ENCODE measurements at regions not wholly inside any gene's neighbourhood (a gene's known extent, or its start where the extent isn't known, plus 50 kb on each side); places are given as distances from the start of the nearest gene placed in this dataset.

DNA sequence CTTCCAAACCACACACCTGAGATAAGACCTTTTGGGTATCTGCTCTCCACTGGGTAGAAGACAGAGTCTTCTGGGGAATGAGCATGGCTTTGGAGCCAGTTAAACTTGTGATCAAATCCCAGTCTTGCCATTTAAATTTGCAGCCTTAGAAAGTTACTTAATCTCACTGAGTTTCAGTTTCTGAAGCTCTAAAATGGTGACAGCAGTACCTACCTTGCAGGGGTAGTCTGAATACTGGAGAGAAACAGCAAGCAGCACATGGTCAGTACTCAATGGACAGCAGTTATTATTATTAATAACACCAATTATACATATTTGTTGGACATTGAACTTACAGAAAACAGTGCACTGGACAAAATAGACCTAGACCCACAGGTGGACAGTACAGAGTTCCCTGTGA is 260.9 kb downstream of the MAN2A1 start:
- Histone ChIP-seq H4K91ac (ENCODE audit: insufficient read length, low read depth, low read length) (no peak overlapping the region), H3K79me1 (ENCODE audit: insufficient read depth, low read depth, low read length, poor library complexity, severe bottlenecking) (no peaks in the 10 kb centered on the region), H3K4me1 (ENCODE audit: insufficient read depth, low read length) (no peaks in the 10 kb centered on the region), H4K20me1 (ENCODE audit: control insufficient read depth, insufficient read depth, insufficient read length) (no peaks in the 10 kb centered on the region), H3K4ac (ENCODE audit: low read depth, low read length) (no peak overlapping the region), H3K27ac (ENCODE audit: insufficient read length, low read depth, low read length) (no peak overlapping the region), H3K56ac (ENCODE audit: insufficient read length, low read depth, low read length) (no peak overlapping the region), H2BK15ac (ENCODE audit: low read depth, low read length) (no peak overlapping the region), H2BK12ac (ENCODE audit: insufficient read length, low read depth, low read length) (no peak overlapping the region), H3K18ac (ENCODE audit: insufficient read length, low read depth, low read length) (no peak overlapping the region), H3K9me3 (ENCODE audit: control insufficient read depth, low read depth, low read length) (no peaks in the 10 kb centered on the region), H4K8ac (replicated peaks; ENCODE audit: insufficient read length, low read depth, low read length) (no peak overlapping the region), H3K9ac (ENCODE audit: extremely low read depth, insufficient read length, low read length) (no peak overlapping the region), H3K4me2 (ENCODE audit: insufficient read depth, insufficient read length, low read length) (no peak overlapping the region), H2AK5ac (ENCODE audit: insufficient read length, low read length) (no peak overlapping the region), H2BK120ac (ENCODE audit: low read depth, low read length, poor library complexity, severe bottlenecking) (no peak overlapping the region), H2BK20ac (ENCODE audit: low read depth, low read length, poor library complexity, severe bottlenecking) (no peak overlapping the region), H2BK5ac (ENCODE audit: insufficient read length, low read length) (no peak overlapping the region), H3K23me2 (ENCODE audit: insufficient read length, low read depth, low read length, poor library complexity, severe bottlenecking) (no peaks in the 10 kb centered on the region), H2AFZ (ENCODE audit: low read length) (no peak overlapping the region), H3K27me3 (ENCODE audit: insufficient read depth, low read length) (no peaks in the 10 kb centered on the region), H3T11ph (ENCODE audit: low read length) (no peak overlapping the region), H3K14ac (ENCODE audit: insufficient read depth, low read length) (no peak overlapping the region), H4K5ac (ENCODE audit: insufficient read length, low read depth, low read length) (no peak overlapping the region), H3K79me2 (ENCODE audit: insufficient read depth, low read length) (no peaks in the 10 kb centered on the region), H3K23ac (ENCODE audit: insufficient read length, low read depth, low read length) (no peak overlapping the region)
- Mint-ChIP-seq H3K4me3 (no peak overlapping the region), H3K27ac (no peak overlapping the region), H3K27me3 (ENCODE audit: low read depth) (no peaks in the 10 kb centered on the region), H3K4me1 (0 out of 4 replicates have a peak, but pooled peaks cover 0 to 5% of the 10 kb centered on the region in 2 experiments), H3K9me3 (no peaks in the 10 kb centered on the region), H3K36me3 (ENCODE audit: insufficient read depth in 1 of 3, low read depth in 3 of 3) (no peaks in the 10 kb centered on the region)
- TF ChIP-seq, protein P1, sequence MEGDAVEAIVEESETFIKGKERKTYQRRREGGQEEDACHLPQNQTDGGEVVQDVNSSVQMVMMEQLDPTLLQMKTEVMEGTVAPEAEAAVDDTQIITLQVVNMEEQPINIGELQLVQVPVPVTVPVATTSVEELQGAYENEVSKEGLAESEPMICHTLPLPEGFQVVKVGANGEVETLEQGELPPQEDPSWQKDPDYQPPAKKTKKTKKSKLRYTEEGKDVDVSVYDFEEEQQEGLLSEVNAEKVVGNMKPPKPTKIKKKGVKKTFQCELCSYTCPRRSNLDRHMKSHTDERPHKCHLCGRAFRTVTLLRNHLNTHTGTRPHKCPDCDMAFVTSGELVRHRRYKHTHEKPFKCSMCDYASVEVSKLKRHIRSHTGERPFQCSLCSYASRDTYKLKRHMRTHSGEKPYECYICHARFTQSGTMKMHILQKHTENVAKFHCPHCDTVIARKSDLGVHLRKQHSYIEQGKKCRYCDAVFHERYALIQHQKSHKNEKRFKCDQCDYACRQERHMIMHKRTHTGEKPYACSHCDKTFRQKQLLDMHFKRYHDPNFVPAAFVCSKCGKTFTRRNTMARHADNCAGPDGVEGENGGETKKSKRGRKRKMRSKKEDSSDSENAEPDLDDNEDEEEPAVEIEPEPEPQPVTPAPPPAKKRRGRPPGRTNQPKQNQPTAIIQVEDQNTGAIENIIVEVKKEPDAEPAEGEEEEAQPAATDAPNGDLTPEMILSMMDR (conservative IDR thresholded peaks at IDR 0.05), result no peak
- DNase-seq, result no peak

All from H9 (cell line).